IMR-90 (cell line): ENCODE measurements at regions not wholly inside any gene's neighbourhood (a gene's known extent, or its start where the extent isn't known, plus 50 kb on each side); places are given as distances from the start of the nearest gene placed in this dataset.
A peak's percentile ranks its signal among the peaks of the same experiment; 100 is the strongest.

Source experiments
- ATAC-seq: fragments of 200-7000 bp; cut with Tn5 transposase; 2 replicates; pipeline ENCODE4 v1.9.1; 2020; ENCODE audit warnings: low read depth, mild to moderate bottlenecking, moderate library complexity
- BruUV-seq: library from RNA; stranded (reverse); fragments of 400-500 nt; replicated peaks from 2 replicates; lab custom pipeline; 2021; lab: Mats Ljungman, UMichigan
- CTCF ChIA-PET: fragments of 300-600 bp; formaldehyde crosslinking; extraction: SDS; loops from one replicate; lab custom pipeline; 2021; ENCODE audit warnings: antibody characterized with exemption; lab: Yijun Ruan, JAX
- POLR2A ChIA-PET: fragments of 300-600 bp; sonication (Branson Sonifier 250); formaldehyde crosslinking; loops from one replicate; lab custom pipeline; 2022; ENCODE audit warnings: antibody characterized with exemption; ENCODE audit not compliant: unreplicated experiment; lab: Charles Lee
- DNase-seq: peaks from one replicate; pipeline ENCODE4 v3.0.0; 2013
- H2AFZ ChIP-seq: replicated peaks from 2 replicates; pipeline ENCODE3; 2013; ENCODE audit warnings: low read length, mild to moderate bottlenecking; ENCODE audit not compliant: poor library complexity
- H2AK5ac ChIP-seq: 2 replicates; pipeline ENCODE4 v1.6.1; 2013; ENCODE audit warnings: low read depth, low read length, inconsistent platforms
- H2AK9ac ChIP-seq: replicated peaks from 2 replicates; pipeline ENCODE3; 2013; ENCODE audit warnings: mild to moderate bottlenecking, low read depth, low read length, moderate library complexity; ENCODE audit not compliant: poor library complexity
- H2BK120ac ChIP-seq: 2 replicates; pipeline ENCODE4 v1.6.1; 2013; ENCODE audit warnings: low read depth, low read length, inconsistent platforms
- H2BK15ac ChIP-seq: 3 replicates; pipeline ENCODE4 v1.6.1; 2013; ENCODE audit warnings: low read depth, low read length, inconsistent platforms
- H2BK20ac ChIP-seq: 2 replicates; pipeline ENCODE4 v1.6.1; 2013; ENCODE audit warnings: low read depth, mild to moderate bottlenecking, inconsistent platforms, low read length, moderate library complexity
- H2BK5ac ChIP-seq: 2 replicates; pipeline ENCODE4 v1.6.1; 2013; ENCODE audit warnings: mild to moderate bottlenecking, low read depth, low read length, inconsistent platforms; ENCODE audit not compliant: poor library complexity, severe bottlenecking
- H3K14ac ChIP-seq: replicated peaks from 2 replicates; pipeline ENCODE4 v1.6.1; 2013; ENCODE audit warnings: low read depth, low read length, inconsistent platforms
- H3K18ac ChIP-seq: 2 replicates; pipeline ENCODE4 v1.6.1; 2013; ENCODE audit warnings: low read depth, low read length, control low read depth
- H3K23ac ChIP-seq: 2 replicates; pipeline ENCODE4 v1.6.1; 2013; ENCODE audit warnings: low read depth, low read length, inconsistent platforms
- H3K27ac ChIP-seq: 2 replicates; pipeline ENCODE4 v1.5.1; 2013; ENCODE audit warnings: mild to moderate bottlenecking, control low read depth, low read length; ENCODE audit not compliant: insufficient read depth
- H3K27me3 ChIP-seq: 2 replicates; pipeline ENCODE4 v1.6.1; 2013; ENCODE audit warnings: low read length; ENCODE audit not compliant: control insufficient read depth, insufficient read depth
- H3K36me3 ChIP-seq: 2 replicates; pipeline ENCODE4 v1.6.1; 2013; ENCODE audit warnings: low read length, mixed read lengths; ENCODE audit not compliant: control insufficient read depth, insufficient read depth
- H3K4ac ChIP-seq: 2 replicates; pipeline ENCODE4 v1.6.1; 2013; ENCODE audit warnings: low read depth, low read length, inconsistent platforms
- H3K4me1 ChIP-seq: 2 replicates; pipeline ENCODE4 v1.6.1; 2013; ENCODE audit warnings: low read length, mixed read lengths; ENCODE audit not compliant: control insufficient read depth, insufficient read depth
- H3K4me2 ChIP-seq: 2 replicates; pipeline ENCODE4 v1.6.1; 2013; ENCODE audit warnings: low read depth, mild to moderate bottlenecking, control low read depth, low read length, moderate library complexity
- H3K4me3 ChIP-seq: 2 replicates; pipeline ENCODE4 v1.5.1; 2013; ENCODE audit warnings: low read depth, mild to moderate bottlenecking, control low read depth, low read length, moderate library complexity; ENCODE audit not compliant: insufficient read depth
- H3K56ac ChIP-seq: 2 replicates; pipeline ENCODE4 v1.6.1; 2013; ENCODE audit warnings: low read length, inconsistent platforms; ENCODE audit not compliant: insufficient read depth; ENCODE audit errors: extremely low read depth
- H3K79me1 ChIP-seq, 2 experiments: 2 replicates each; pipeline ENCODE4 v1.6.1; 2013; ENCODE audit warnings: low read length in 2 of 2, inconsistent platforms in 1 of 2, low read depth in 1 of 2
- H3K9ac ChIP-seq: 2 replicates; pipeline ENCODE4 v1.6.1; 2013; ENCODE audit warnings: low read depth, low read length, control low read depth
- H3K9me1 ChIP-seq: 2 replicates; pipeline ENCODE4 v1.6.1; 2013; ENCODE audit warnings: low read length, inconsistent platforms; ENCODE audit not compliant: insufficient read depth
- H3K9me3 ChIP-seq: 2 replicates; pipeline ENCODE4 v1.6.1; 2013; ENCODE audit warnings: low read length; ENCODE audit not compliant: control insufficient read depth, insufficient read depth
- H4K20me1 ChIP-seq: 2 replicates; pipeline ENCODE4 v1.6.1; 2013; ENCODE audit warnings: low read length, inconsistent platforms; ENCODE audit not compliant: insufficient read depth
- H4K5ac ChIP-seq: 2 replicates; pipeline ENCODE4 v1.6.1; 2013; ENCODE audit warnings: mild to moderate bottlenecking, low read depth, low read length, control low read depth
- H4K8ac ChIP-seq, 2 experiments: 2 replicates each; pipeline ENCODE4 v1.6.1; 2013; ENCODE audit warnings: low read depth in 2 of 2, low read length in 2 of 2, control low read depth in 1 of 2, inconsistent platforms in 1 of 2
- H4K91ac ChIP-seq: 2 replicates; pipeline ENCODE4 v1.6.1; 2013; ENCODE audit warnings: low read depth, low read length, inconsistent platforms; ENCODE audit not compliant: insufficient read depth
- MAZ ChIP-seq: IDR thresholded peaks from 2 replicates; pipeline ENCODE4 v1.6.1; 2012; ENCODE audit warnings: low read depth, mild to moderate bottlenecking, low read length, improper control_type of control experiment, moderate library complexity, borderline replicate concordance
- POLR2A ChIP-seq: IDR thresholded peaks from 2 replicates; pipeline ENCODE4 v1.6.1; 2012; ENCODE audit warnings: mild to moderate bottlenecking, low read depth, low read length
- SMC3 ChIP-seq: fragments of 150-350 bp; IDR thresholded peaks from 2 replicates; pipeline ENCODE4 v1.6.1; 2016; ENCODE audit warnings: low read depth, mild to moderate bottlenecking, antibody characterized with exemption, low read length, moderate library complexity
- WGBS, 2 experiments: methylation state at CpG; one replicate each; pipeline versions ENCODE4 v1.1.5 to v1.1.7; 2013; ENCODE audit warnings: missing lambda C conversion rate in 2 of 2; ENCODE audit not compliant: insufficient read length in 1 of 2; ENCODE audit errors: extremely low coverage in 2 of 2; 5-methylcytosine and 5-hydroxymethylcytosine counted together
- dilution Hi-C: fragments of 300-500 bp; cut with HindIII; formaldehyde crosslinking; loops from one replicate; pipeline ENCODE4 v1.14.3; 2018; ENCODE audit warnings: low sequenced_read_pairs; ENCODE audit not compliant: unreplicated experiment
- in situ Hi-C: fragments of 300-500 bp; cut with MboI; formaldehyde crosslinking; loops from 3 replicates; pipeline ENCODE4 v1.14.3; 2019; ENCODE audit warnings: low sequenced_read_pairs, inconsistent platforms, mixed read lengths
- intact Hi-C: fragments of 100-400 bp; cut with micrococcal nuclease; formaldehyde crosslinking; loops from 2 replicates; pipeline ENCODE4 v1.10.0; 2022

DNA sequence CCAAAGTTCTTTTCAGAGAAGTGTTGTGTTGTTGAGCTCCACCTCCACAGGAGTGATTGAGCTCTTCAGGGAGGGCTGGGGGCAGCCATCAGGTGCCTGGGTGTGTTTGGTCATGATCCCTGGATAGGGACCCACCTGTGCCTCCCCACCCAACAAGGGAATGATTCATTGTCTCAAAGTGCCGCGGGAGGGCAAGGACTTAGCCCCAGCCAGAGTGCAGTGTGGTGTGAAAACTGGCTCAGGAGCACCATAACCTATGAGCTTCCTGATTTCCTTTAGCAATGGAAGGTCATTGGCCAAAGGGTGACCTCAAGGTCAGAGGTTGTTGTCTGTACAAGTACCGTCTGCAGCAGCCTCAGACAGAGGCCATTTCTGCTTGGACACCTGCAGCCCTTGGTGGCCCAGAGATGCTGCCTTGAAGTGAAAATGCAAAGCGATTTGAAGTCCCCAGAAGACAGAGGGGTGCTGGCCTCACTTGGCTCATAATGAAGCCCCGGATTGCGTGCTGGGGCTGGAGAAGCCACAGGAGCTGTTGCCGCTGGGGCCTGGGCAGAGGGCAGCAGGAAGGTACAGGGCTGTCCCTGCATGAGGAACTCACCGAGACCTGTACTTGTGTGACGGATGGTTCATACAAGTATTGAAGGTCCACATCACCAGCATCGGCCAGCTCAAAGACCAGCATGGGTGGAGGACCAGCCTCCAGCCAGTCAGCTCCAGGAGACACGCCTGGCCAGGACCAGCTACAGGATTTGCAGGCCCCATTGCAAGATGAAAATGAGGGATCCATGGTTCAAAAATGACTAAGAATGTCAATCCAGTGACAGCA lies 100.6 kb upstream of the DUSP22 start:
- Histone ChIP-seq H2AK5ac (no peak overlapping the region), H3K9ac (no peak overlapping the region), H4K91ac (no peak overlapping the region), H3K27ac (no peak overlapping the region), H4K8ac (no peak overlapping the region), H3K79me1 (no peaks in the 10 kb centered on the region), H3K36me3 (no peaks in the 10 kb centered on the region), H3K4me2 (no peak overlapping the region), H3K4me3 (no peak overlapping the region), H4K5ac (no peak overlapping the region), H3K56ac (no peak overlapping the region), H3K9me1 (no peaks in the 10 kb centered on the region), H2AK9ac (peak overlapping the region; percentile 50), H4K20me1 (no peaks in the 10 kb centered on the region), H3K4ac (no peak overlapping the region), H3K18ac (no peak overlapping the region), H3K4me1 (no peaks in the 10 kb centered on the region; the same call in 1 of the 2 replicates), H2BK20ac (no peak overlapping the region), H3K14ac (no peak overlapping the region), H2AFZ (no peak overlapping the region), H2BK15ac (no peak overlapping the region), H2BK5ac (no peak overlapping the region), H3K23ac (no peak overlapping the region), H3K27me3 (peaks cover 2% of the 10 kb centered on the region; the same call in 1 of the 2 replicates), H3K9me3 (no peaks in the 10 kb centered on the region), H2BK120ac (no peak overlapping the region)
- no TSS peak for BruUV-seq
- intact Hi-C loops: no loop called here
- POLR2A ChIA-PET: no interaction called here
- DNase-seq (no peak), ATAC-seq (no peak)
- in situ Hi-C loops: no loop called here
- CTCF ChIA-PET: interaction anchor here (1.0 kb wide), 1 partner anchor 387 kb away, joined by 3 read pairs; no protein-coding TSS in a partner anchor
- dilution Hi-C loops: no loop called here
- WGBS, 2 experiments: 84% methylated on average over 9 of the region's 11 CpGs; no CpG with 5 or more reads in 1 of the 2 experiments
- TF ChIP-seq POLR2A (no peak), SMC3 (no peak), MAZ (no peak)
